GM23338 (cell line): ENCODE measurements at regions not wholly inside any gene's neighbourhood (a gene's known extent, or its start where the extent isn't known, plus 50 kb on each side); places are given as distances from the start of the nearest gene placed in this dataset.
"Not testable (repeated sequence)": the region's sequence is repeated elsewhere in the genome, so short reads cannot be mapped to it uniquely, and the experiment has no call there.

Experiments used
- ATAC-seq: fragments of 200-7000 bp; cut with Tn5 transposase; 3 replicates; pipeline ENCODE4 v1.9.1; 2020
- DNase-seq: peaks from one replicate; pipeline ENCODE4 v3.0.0-alpha.2; 2015; ENCODE audit warnings: low spot score
- H2AFZ ChIP-seq: fragments of 200-600 bp; sonication (generic); 2 replicates; pipeline ENCODE4 v1.8.0; 2016; ENCODE audit warnings: antibody characterized with exemption, mild to moderate bottlenecking, moderate library complexity
- H3F3A ChIP-seq: fragments of 200-600 bp; sonication (generic); replicated peaks from 2 replicates; pipeline ENCODE4 v1.8.0; 2017; ENCODE audit warnings: antibody characterized with exemption, mixed run types, low read depth
- H3K27ac ChIP-seq: fragments of 200-600 bp; sonication (generic); 2 replicates; pipeline ENCODE4 v1.6.1; 2016; ENCODE audit warnings: low read depth
- H3K27me3 ChIP-seq: fragments of 200-600 bp; sonication (generic); 2 replicates; pipeline ENCODE4 v1.8.0; 2016; ENCODE audit warnings: mild to moderate bottlenecking, mixed run types, moderate library complexity; ENCODE audit not compliant: insufficient read depth
- H3K36me3 ChIP-seq: fragments of 200-600 bp; sonication (generic); 2 replicates; pipeline ENCODE4 v1.8.0; 2016; ENCODE audit warnings: mild to moderate bottlenecking; ENCODE audit not compliant: insufficient read depth
- H3K4me1 ChIP-seq: fragments of 200-600 bp; sonication (generic); 2 replicates; pipeline ENCODE4 v1.8.0; 2016; ENCODE audit warnings: mild to moderate bottlenecking, moderate library complexity; ENCODE audit not compliant: insufficient read depth
- H3K4me2 ChIP-seq: fragments of 200-600 bp; sonication (generic); 2 replicates; pipeline ENCODE4 v1.7.1; 2017; ENCODE audit warnings: mixed run types
- H3K4me3 ChIP-seq: fragments of 200-600 bp; sonication (generic); 2 replicates; pipeline ENCODE4 v1.6.1; 2016; ENCODE audit warnings: mixed run types
- H3K79me2 ChIP-seq: fragments of 200-600 bp; sonication (generic); replicated peaks from 2 replicates; pipeline ENCODE4 v1.8.0; 2017; ENCODE audit warnings: mild to moderate bottlenecking; ENCODE audit not compliant: insufficient read depth
- H3K9me2 ChIP-seq: fragments of 200-600 bp; sonication (generic); 2 replicates; pipeline ENCODE4 v1.8.0; 2017; ENCODE audit not compliant: insufficient read depth
- H4K20me1 ChIP-seq: fragments of 200-600 bp; sonication (generic); replicated peaks from 2 replicates; pipeline ENCODE4 v1.8.0; 2017; ENCODE audit warnings: mild to moderate bottlenecking; ENCODE audit not compliant: insufficient read depth
- H3K27ac Mint-ChIP-seq: 2 replicates; pipeline ENCODE4 v1.8.0; 2020; ENCODE audit warnings: inconsistent platforms, mild to moderate bottlenecking, moderate library complexity, mixed read lengths
- H3K27me3 Mint-ChIP-seq: 3 replicates; pipeline ENCODE4 v1.8.0; 2022; ENCODE audit warnings: low read depth, mild to moderate bottlenecking, moderate library complexity, mixed read lengths, inconsistent platforms; ENCODE audit not compliant: insufficient read depth, poor library complexity
- H3K36me3 Mint-ChIP-seq: 3 replicates; pipeline ENCODE4 v1.8.0; 2021; ENCODE audit warnings: low read depth, mild to moderate bottlenecking, inconsistent platforms, moderate library complexity, mixed read lengths
- H3K4me1 Mint-ChIP-seq: 3 replicates; pipeline ENCODE4 v1.8.0; 2020; ENCODE audit warnings: mild to moderate bottlenecking, inconsistent platforms, mixed read lengths
- H3K4me3 Mint-ChIP-seq: 3 replicates; pipeline ENCODE4 v1.8.0; 2021; ENCODE audit warnings: moderate library complexity, mild to moderate bottlenecking, inconsistent platforms, mixed read lengths
- H3K9me3 Mint-ChIP-seq: 3 replicates; pipeline ENCODE4 v1.8.0; 2020; ENCODE audit warnings: moderate library complexity, mild to moderate bottlenecking, inconsistent platforms, mixed read lengths
- CREB1 ChIP-seq: fragments of 250-450 bp; sonication (Bioruptor Pico); IDR thresholded peaks from 2 replicates; pipeline ENCODE4 v1.5.0; 2020; ENCODE audit warnings: low read depth, mild to moderate bottlenecking, moderate library complexity
- EZH2 ChIP-seq: fragments of 200-600 bp; sonication (generic); IDR thresholded peaks from one replicate; pipeline ENCODE4 v1.8.0; 2017; ENCODE audit warnings: antibody characterized with exemption, mild to moderate bottlenecking, low read depth; ENCODE audit not compliant: unreplicated experiment
- EZH2phosphoT487 ChIP-seq: fragments of 200-600 bp; sonication (generic); IDR thresholded peaks from one replicate; pipeline ENCODE4 v1.8.1; 2018; ENCODE audit warnings: antibody characterized with exemption; ENCODE audit not compliant: unreplicated experiment
- JUNB ChIP-seq: IDR thresholded peaks from one replicate; pipeline ENCODE4 v1.6.1; 2016; ENCODE audit warnings: antibody characterized with exemption; ENCODE audit not compliant: unreplicated experiment
- NANOG ChIP-seq: IDR thresholded peaks from 2 replicates; pipeline ENCODE4 v1.6.1; 2016; ENCODE audit warnings: antibody characterized with exemption, borderline replicate concordance
- POLR2AphosphoS5 ChIP-seq: IDR thresholded peaks from 2 replicates; pipeline ENCODE4 v1.6.1; 2016; ENCODE audit warnings: antibody characterized with exemption, low read depth
- STAT1 ChIP-seq: IDR thresholded peaks from one replicate; pipeline ENCODE4 v1.6.1; 2016; ENCODE audit warnings: antibody characterized with exemption; ENCODE audit not compliant: unreplicated experiment
- ZNF331 ChIP-seq: fragments of 250-450 bp; sonication (Bioruptor Pico); IDR thresholded peaks from 2 replicates; pipeline ENCODE4 v1.5.0; 2020; ENCODE audit warnings: low read depth, mild to moderate bottlenecking, moderate library complexity
- TF ChIP-seq, protein P1 (sequence below): IDR thresholded peaks from one replicate; pipeline ENCODE4 v1.6.1; 2018; ENCODE audit warnings: antibody characterized with exemption; ENCODE audit not compliant: unreplicated experiment

DNA sequence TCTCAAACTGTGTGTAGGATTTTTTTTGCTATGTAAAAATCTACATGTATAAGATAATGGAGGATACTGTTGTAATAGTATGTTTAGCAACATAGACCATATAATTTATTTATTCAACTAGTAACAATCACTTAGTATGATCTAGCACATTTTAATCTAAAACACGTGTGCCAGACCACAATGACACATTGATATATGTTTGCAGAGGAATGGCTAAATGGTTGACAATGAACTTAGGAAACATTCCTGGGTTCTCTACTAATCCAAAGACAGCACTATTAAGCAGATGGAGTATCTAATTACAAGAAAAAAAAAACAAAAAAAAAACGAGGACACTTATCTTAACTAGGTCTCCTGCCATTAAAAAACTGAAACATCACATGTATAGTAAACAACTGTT lies 261.7 kb upstream of the PAPPA start (continued):
- TF ChIP-seq, protein P1, sequence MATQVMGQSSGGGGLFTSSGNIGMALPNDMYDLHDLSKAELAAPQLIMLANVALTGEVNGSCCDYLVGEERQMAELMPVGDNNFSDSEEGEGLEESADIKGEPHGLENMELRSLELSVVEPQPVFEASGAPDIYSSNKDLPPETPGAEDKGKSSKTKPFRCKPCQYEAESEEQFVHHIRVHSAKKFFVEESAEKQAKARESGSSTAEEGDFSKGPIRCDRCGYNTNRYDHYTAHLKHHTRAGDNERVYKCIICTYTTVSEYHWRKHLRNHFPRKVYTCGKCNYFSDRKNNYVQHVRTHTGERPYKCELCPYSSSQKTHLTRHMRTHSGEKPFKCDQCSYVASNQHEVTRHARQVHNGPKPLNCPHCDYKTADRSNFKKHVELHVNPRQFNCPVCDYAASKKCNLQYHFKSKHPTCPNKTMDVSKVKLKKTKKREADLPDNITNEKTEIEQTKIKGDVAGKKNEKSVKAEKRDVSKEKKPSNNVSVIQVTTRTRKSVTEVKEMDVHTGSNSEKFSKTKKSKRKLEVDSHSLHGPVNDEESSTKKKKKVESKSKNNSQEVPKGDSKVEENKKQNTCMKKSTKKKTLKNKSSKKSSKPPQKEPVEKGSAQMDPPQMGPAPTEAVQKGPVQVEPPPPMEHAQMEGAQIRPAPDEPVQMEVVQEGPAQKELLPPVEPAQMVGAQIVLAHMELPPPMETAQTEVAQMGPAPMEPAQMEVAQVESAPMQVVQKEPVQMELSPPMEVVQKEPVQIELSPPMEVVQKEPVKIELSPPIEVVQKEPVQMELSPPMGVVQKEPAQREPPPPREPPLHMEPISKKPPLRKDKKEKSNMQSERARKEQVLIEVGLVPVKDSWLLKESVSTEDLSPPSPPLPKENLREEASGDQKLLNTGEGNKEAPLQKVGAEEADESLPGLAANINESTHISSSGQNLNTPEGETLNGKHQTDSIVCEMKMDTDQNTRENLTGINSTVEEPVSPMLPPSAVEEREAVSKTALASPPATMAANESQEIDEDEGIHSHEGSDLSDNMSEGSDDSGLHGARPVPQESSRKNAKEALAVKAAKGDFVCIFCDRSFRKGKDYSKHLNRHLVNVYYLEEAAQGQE: no peak
- TF ChIP-seq EZH2phosphoT487 (no peak), CREB1 (CRISPR knock-in tag) (no peak), POLR2AphosphoS5 (no peak)

DNA sequence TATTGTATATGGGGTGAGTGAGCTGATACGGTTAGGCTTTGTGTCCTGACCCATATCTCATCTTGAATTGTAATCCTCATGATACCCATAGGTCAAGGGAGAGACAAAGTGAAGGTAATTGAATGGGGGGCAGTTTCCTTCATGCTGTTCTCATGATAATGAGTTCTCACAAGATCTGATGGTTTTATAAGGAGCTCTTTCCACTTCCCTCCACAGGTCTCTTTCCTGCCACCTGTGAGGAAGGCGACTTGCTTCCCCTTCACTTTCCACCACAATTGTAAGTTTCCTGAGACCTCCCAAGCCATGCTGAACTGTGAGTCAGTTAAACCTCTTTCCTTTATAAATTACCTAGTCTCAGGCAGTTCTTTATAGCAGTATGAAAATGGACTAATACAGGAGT lies 255.1 kb upstream of the PAPPA start:
- H3K36me3 ChIP-seq, H3K27me3 ChIP-seq, H3K4me1 ChIP-seq, H2AFZ ChIP-seq, DNase-seq, H3K27ac ChIP-seq, H3K9me3 Mint-ChIP-seq, H3F3A ChIP-seq, H3K27ac Mint-ChIP-seq, H3K9me2 ChIP-seq, H3K4me3 Mint-ChIP-seq, H3K79me2 ChIP-seq, H3K36me3 Mint-ChIP-seq, H4K20me1 ChIP-seq, H3K4me3 ChIP-seq, H3K27me3 Mint-ChIP-seq, H3K4me2 ChIP-seq: not testable (repeated sequence)
- peaks cover 10% of the 10 kb centered on the region for H3K4me1 Mint-ChIP-seq
- ATAC-seq: peak; percentile 37; the same call in 2 of the 3 replicates

DNA sequence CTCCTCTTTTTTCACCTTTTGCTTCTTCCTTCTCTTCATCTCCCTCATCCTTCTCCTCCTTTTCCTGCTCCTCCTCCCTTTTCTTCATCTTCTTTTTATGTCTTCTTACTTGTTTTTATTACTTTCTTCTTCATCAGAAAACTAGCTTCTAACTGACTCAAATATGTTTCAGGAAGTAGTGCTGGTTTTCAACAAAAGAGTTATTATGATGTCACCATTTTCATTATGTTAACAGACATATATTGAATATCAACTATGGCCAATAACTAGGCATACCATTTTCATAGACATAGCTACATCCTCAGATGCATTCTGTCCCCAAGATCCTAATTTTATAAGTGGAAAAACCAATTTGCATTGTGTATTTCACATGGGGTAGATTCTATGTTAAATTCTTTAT lies 252.9 kb upstream of the PAPPA start:
- H3K4me1 Mint-ChIP-seq: peaks cover 10% of the 10 kb centered on the region
- no peak overlapping the region for H3K4me2 ChIP-seq
- no peaks in the 10 kb centered on the region for H3K79me2 ChIP-seq
- no peak overlapping the region for H3K27ac Mint-ChIP-seq
- H3K4me3 ChIP-seq: no peak overlapping the region
- no peak overlapping the region for H2AFZ ChIP-seq
- H3K4me1 ChIP-seq: no peaks in the 10 kb centered on the region
- no peaks in the 10 kb centered on the region for H3K27me3 ChIP-seq
- TF ChIP-seq EZH2 (no peak), JUNB (no peak), ZNF331 (CRISPR knock-in tag) (no peak), NANOG (no peak), EZH2phosphoT487 (no peak), POLR2AphosphoS5 (no peak), STAT1 (no peak), CREB1 (CRISPR knock-in tag) (no peak)
- no peaks in the 10 kb centered on the region for H3K9me3 Mint-ChIP-seq
- no peaks in the 10 kb centered on the region for H4K20me1 ChIP-seq
- no peaks in the 10 kb centered on the region for H3F3A ChIP-seq
- H3K4me3 Mint-ChIP-seq: no peak overlapping the region
- ATAC-seq (no peak), DNase-seq (no peak)
- H3K27me3 Mint-ChIP-seq: peaks cover 2% of the 10 kb centered on the region
- H3K9me2 ChIP-seq: no peaks in the 10 kb centered on the region
- no peak overlapping the region for H3K27ac ChIP-seq
- no peaks in the 10 kb centered on the region for H3K36me3 Mint-ChIP-seq
- no peaks in the 10 kb centered on the region for H3K36me3 ChIP-seq
